ENCODE measurements at regions not wholly inside any gene's neighbourhood (a gene's known extent, or its start where the extent isn't known, plus 50 kb on each side); places are given as distances from the start of the nearest gene placed in this dataset.

DNA sequence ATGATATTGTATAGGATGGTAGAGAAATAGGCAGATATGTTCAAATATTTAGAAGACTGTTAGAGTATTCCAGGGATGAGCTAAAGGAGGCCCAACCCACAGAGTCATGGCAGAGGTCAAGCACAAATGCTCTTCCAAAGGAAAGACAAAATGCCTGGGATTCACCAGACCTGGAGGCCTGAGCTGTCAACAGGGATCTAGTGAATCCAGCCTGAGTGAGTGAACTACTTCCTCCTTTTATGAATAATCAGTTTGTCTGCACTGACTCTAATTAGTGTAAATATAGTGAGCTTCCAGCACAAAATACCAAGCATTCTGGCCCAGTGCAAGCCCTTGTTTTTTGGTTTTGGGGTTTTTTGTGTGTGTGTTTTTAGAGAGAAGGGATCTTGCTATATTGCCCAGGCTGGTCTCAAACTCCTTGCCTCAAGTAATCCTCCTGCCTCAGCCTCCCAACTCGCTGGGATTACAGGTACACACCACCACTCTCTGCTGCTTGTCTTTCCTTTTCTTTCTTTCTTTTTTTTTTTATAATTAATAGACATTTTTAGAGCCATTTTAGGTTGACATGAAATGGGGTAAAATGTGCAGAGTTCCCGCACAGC lies 244.4 kb downstream of the SKIDA1 start:
- intact Hi-C loops (cut with DNase I; ENCODE audit: low total_unique reads): no loop called here

DNA sequence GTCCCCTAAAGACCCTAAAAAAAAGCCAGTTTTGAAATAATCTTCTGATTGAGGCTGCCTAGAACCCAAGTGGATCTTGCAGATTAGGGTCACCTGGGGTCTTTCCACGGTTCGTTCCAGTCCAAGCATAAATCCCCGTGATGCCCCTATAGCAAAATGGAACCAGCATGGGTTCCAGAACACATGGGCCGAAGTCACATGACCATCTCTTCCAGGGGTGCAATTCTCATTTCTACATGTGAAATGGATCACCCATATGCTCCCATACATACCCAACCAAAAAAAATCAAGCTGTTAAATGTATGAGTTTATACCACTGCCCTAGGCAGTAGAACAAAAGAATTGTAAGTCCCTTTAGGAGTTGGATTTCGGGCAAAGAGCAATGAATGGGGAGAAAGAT lies 245.4 kb downstream of the SKIDA1 start:
- Histone ChIP-seq H3K9me3 (peaks cover 0 to 2% (median 0%) of the 10 kb centered on the region in 8 donors), H3K4me3 (no peak overlapping the region), H3K4me1 (peaks cover 0 to 2% (median 0%) of the 10 kb centered on the region in 6 donors), H3K36me3 (no peaks in the 10 kb centered on the region), H3K27me3 (replicated peaks in 1 of 7) (no peaks in the 10 kb centered on the region), H3K27ac (no peak overlapping the region)
- DNase-seq: no peak
- intact Hi-C loops (cut with DNase I; ENCODE audit: low total_unique reads): no loop called here
- 89 to 96% (median 93%) methylated on average over 5 of the region's 5 CpGs for WGBS, 5 donors
- no peak for TF ChIP-seq POLR2AphosphoS5 (IDR thresholded peaks at IDR 0.05)
- TF ChIP-seq POLR2A (IDR thresholded peaks at IDR 0.05): no peak
- TF ChIP-seq, protein P1, sequence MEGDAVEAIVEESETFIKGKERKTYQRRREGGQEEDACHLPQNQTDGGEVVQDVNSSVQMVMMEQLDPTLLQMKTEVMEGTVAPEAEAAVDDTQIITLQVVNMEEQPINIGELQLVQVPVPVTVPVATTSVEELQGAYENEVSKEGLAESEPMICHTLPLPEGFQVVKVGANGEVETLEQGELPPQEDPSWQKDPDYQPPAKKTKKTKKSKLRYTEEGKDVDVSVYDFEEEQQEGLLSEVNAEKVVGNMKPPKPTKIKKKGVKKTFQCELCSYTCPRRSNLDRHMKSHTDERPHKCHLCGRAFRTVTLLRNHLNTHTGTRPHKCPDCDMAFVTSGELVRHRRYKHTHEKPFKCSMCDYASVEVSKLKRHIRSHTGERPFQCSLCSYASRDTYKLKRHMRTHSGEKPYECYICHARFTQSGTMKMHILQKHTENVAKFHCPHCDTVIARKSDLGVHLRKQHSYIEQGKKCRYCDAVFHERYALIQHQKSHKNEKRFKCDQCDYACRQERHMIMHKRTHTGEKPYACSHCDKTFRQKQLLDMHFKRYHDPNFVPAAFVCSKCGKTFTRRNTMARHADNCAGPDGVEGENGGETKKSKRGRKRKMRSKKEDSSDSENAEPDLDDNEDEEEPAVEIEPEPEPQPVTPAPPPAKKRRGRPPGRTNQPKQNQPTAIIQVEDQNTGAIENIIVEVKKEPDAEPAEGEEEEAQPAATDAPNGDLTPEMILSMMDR (IDR thresholded peaks at IDR 0.05 in 8 of 11, conservative IDR thresholded peaks at IDR 0.05 in 3 of 11): no peak

More for the DNA sequence above, 244.4 kb downstream of the SKIDA1 start:
- Histone ChIP-seq H3K9me3 (no peaks in the 10 kb centered on the region), H3K36me3 (no peaks in the 10 kb centered on the region), H3K4me3 (no peak overlapping the region), H3K4me1 (peaks cover 0 to 2% (median 0%) of the 10 kb centered on the region in 6 donors), H3K27me3 (replicated peaks in 1 of 7) (no peaks in the 10 kb centered on the region), H3K27ac (no peak overlapping the region)
- no peak for DNase-seq
- WGBS, 5 donors: 77 to 96% (median 89%) methylated on average over 2 of the region's 2 CpGs
- TF ChIP-seq, protein P1 (IDR thresholded peaks at IDR 0.05 in 8 of 11, conservative IDR thresholded peaks at IDR 0.05 in 3 of 11): no peak
- TF ChIP-seq POLR2A (IDR thresholded peaks at IDR 0.05): no peak
- TF ChIP-seq POLR2AphosphoS5 (IDR thresholded peaks at IDR 0.05): no peak

DNA sequence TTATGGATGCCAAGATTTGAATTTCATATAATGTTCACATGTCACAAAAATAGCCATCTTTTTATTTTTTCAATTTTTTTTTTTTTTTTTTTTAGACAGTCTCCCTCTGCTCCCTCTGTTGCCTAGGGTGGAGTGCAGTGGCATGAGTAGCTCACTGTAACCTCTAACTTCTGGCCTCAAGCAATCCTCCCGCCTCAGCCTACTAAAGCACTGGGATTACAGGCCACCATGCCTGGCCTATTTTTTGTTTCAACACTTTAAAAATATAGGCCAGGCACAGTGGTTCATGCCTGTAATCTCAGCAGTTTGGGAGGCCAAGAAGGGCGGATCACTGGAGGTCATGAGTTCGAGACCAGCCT lies 246.3 kb downstream of the SKIDA1 start:
- Histone ChIP-seq H3K4me3 (no peak overlapping the region), H3K9me3 (peaks cover 0 to 5% (median 0%) of the 10 kb centered on the region in 8 donors), H3K27ac (no peak overlapping the region), H3K27me3 (replicated peaks in 1 of 7) (no peaks in the 10 kb centered on the region), H3K4me1 (peaks cover 0 to 2% (median 0%) of the 10 kb centered on the region in 6 donors), H3K36me3 (no peaks in the 10 kb centered on the region)
- no peak for DNase-seq
- TF ChIP-seq, protein P1 (IDR thresholded peaks at IDR 0.05 in 8 of 11, conservative IDR thresholded peaks at IDR 0.05 in 3 of 11): no peak
- no peak for TF ChIP-seq POLR2A (IDR thresholded peaks at IDR 0.05)
- no peak for TF ChIP-seq POLR2AphosphoS5 (IDR thresholded peaks at IDR 0.05)
- intact Hi-C loops (cut with DNase I; ENCODE audit: low total_unique reads): no loop called here
- 86 to 95% (median 87%) methylated on average over 3 of the region's 3 CpGs for WGBS, 5 donors

DNA sequence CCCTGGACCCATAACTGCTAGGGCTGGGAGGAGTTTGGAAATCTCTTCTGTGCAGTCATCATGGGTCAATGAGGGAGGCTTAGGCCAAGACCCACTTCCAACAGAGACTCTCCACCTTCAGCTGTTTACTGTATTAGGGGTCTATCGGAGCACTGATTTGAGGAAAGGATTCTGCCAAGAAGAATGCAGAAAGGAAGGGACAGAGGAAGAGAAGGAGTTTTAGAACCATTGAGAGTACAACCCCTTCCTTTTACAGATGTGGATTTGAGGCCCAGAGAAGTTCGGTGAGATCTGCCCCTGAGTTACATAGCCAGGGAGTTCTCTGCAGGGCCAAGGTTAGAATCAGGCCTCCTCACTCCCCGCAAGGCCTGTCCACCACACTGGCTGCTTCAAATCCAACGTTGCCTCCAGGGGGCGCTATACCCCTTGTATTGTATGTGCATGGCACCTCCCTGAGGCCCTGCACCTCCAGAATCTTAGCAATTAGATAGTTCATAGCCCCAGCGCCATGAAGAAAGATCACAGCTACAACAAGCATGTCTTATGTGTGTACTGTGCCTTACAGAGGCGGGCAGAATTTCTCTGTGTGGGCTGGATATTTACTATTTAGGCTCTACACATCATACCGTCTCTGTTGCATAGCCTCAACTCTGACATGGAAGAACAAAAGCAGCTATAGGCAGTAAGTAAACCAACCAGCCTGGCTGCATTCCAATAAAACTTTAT lies 246.8 kb downstream of the SKIDA1 start:
- TF ChIP-seq POLR2AphosphoS5 (IDR thresholded peaks at IDR 0.05): peak in 1 of 3 donors; percentile 8
- TF ChIP-seq, protein P1 (IDR thresholded peaks at IDR 0.05 in 8 of 11, conservative IDR thresholded peaks at IDR 0.05 in 3 of 11): peak; percentile 37 to 83 (median 64)
- TF ChIP-seq POLR2A (IDR thresholded peaks at IDR 0.05): no peak
- peak; percentile 89 for DNase-seq
- H3K27me3 ChIP-seq (replicated peaks in 1 of 7): no peaks in the 10 kb centered on the region
- peaks cover 0 to 5% (median 0%) of the 10 kb centered on the region in 8 donors for H3K9me3 ChIP-seq
- H3K4me3 ChIP-seq: no peak overlapping the region
- H3K36me3 ChIP-seq: no peaks in the 10 kb centered on the region
- peaks cover 0 to 2% (median 0%) of the 10 kb centered on the region in 6 donors for H3K4me1 ChIP-seq
- intact Hi-C loops (cut with DNase I; ENCODE audit: low total_unique reads): no loop called here
- 36 to 50% (median 42%) methylated on average over 8 of the region's 8 CpGs for WGBS, 5 donors
- H3K27ac ChIP-seq: no peak overlapping the region
